ENCODE measurements at regions not wholly inside any gene's neighbourhood (a gene's known extent, or its start where the extent isn't known, plus 50 kb on each side); places are given as distances from the start of the nearest gene placed in this dataset.

GRCh38 chr2:195513119-195513518 lies 143.9 kb upstream of the SLC39A10 start:
- no peak for DNase-seq (ENCODE audit: low read depth)
- H3K4me3 ChIP-seq (ENCODE audit: low read depth, low read length): no peak overlapping the region
- TF ChIP-seq CTCF (IDR thresholded peaks at IDR 0.05; ENCODE audit: insufficient read depth, low read depth, low read length): no peak

GRCh38 chr2:195509551-195509950 lies 147.5 kb upstream of the SLC39A10 start:
- H3K4me3 ChIP-seq (ENCODE audit: low read depth, low read length): no peak overlapping the region
- TF ChIP-seq CTCF (IDR thresholded peaks at IDR 0.05; ENCODE audit: insufficient read depth, low read depth, low read length): no peak
- no peak for DNase-seq (ENCODE audit: low read depth)

GRCh38 chr2:195508139-195508455 lies 148.9 kb upstream of the SLC39A10 start:
- no peak for TF ChIP-seq CTCF (IDR thresholded peaks at IDR 0.05; ENCODE audit: insufficient read depth, low read depth, low read length)
- DNase-seq (ENCODE audit: low read depth): peak; percentile 66
- no peak overlapping the region for H3K4me3 ChIP-seq (ENCODE audit: low read depth, low read length)

GRCh38 chr2:195507447-195508138 lies 149.4 kb upstream of the SLC39A10 start:
- no peak overlapping the region for H3K4me3 ChIP-seq (ENCODE audit: low read depth, low read length)
- no peak for TF ChIP-seq CTCF (IDR thresholded peaks at IDR 0.05; ENCODE audit: insufficient read depth, low read depth, low read length)
- DNase-seq (ENCODE audit: low read depth): no peak

GRCh38 chr2:195505701-195506100 lies 151.3 kb upstream of the SLC39A10 start:
- TF ChIP-seq CTCF (IDR thresholded peaks at IDR 0.05; ENCODE audit: insufficient read depth, low read depth, low read length): no peak
- no peak for DNase-seq (ENCODE audit: low read depth)
- no peak overlapping the region for H3K4me3 ChIP-seq (ENCODE audit: low read depth, low read length)

GRCh38 chr2:195503208-195503607 lies 153.8 kb upstream of the SLC39A10 start:
- no peak for DNase-seq (ENCODE audit: low read depth)
- no peak overlapping the region for H3K4me3 ChIP-seq (ENCODE audit: low read depth, low read length)
- no peak for TF ChIP-seq CTCF (IDR thresholded peaks at IDR 0.05; ENCODE audit: insufficient read depth, low read depth, low read length)

- no peak for DNase-seq (ENCODE audit: low read depth)
Measured at GRCh38 chr2:195501746-195502145, 155.3 kb upstream of the SLC39A10 start.

More at GRCh38 chr2:195501746-195502145, 155.3 kb upstream of the SLC39A10 start:
- TF ChIP-seq CTCF (IDR thresholded peaks at IDR 0.05; ENCODE audit: insufficient read depth, low read depth, low read length): no peak
- no peak overlapping the region for H3K4me3 ChIP-seq (ENCODE audit: low read depth, low read length)

Measured in fibroblast of villous mesenchyme (primary cell).